Mesendoderm (in vitro differentiated cells): ENCODE measurements at regions not wholly inside any gene's neighbourhood (a gene's known extent, or its start where the extent isn't known, plus 50 kb on each side); places are given as distances from the start of the nearest gene placed in this dataset.
A peak's percentile ranks its signal among the peaks of the same experiment; 100 is the strongest.

ENCODE experiments used
- DNase-seq: peaks from one replicate; pipeline ENCODE4 v3.0.0; 2013
- H2AK5ac ChIP-seq: 2 replicates; pipeline ENCODE4 v1.6.1; 2013; ENCODE audit warnings: low read length, inconsistent platforms
- H2BK120ac ChIP-seq: 2 replicates; pipeline ENCODE4 v1.6.1; 2013; ENCODE audit warnings: low read depth, mild to moderate bottlenecking, low read length, moderate library complexity, mixed read lengths
- H2BK15ac ChIP-seq: replicated peaks from 2 replicates; pipeline ENCODE4 v1.6.1; 2013; ENCODE audit warnings: low read depth, mild to moderate bottlenecking, moderate library complexity
- H2BK5ac ChIP-seq: 2 replicates; pipeline ENCODE4 v1.6.1; 2013; ENCODE audit warnings: low read length, inconsistent platforms
- H3K18ac ChIP-seq: 2 replicates; pipeline ENCODE4 v1.6.1; 2013; ENCODE audit warnings: mild to moderate bottlenecking, low read length, mixed read lengths
- H3K23ac ChIP-seq: one replicate; pipeline ENCODE4 v1.6.1; 2013; ENCODE audit warnings: low read length
- H3K27ac ChIP-seq: 2 replicates; pipeline ENCODE4 v1.5.1; 2013; ENCODE audit warnings: low read depth, mild to moderate bottlenecking, inconsistent platforms, low read length, moderate library complexity
- H3K27me3 ChIP-seq: 2 replicates; pipeline ENCODE4 v1.6.1; 2013; ENCODE audit warnings: low read length, control low read depth, mild to moderate bottlenecking, inconsistent platforms; ENCODE audit not compliant: insufficient read depth, poor library complexity
- H3K36me3 ChIP-seq: 2 replicates; pipeline ENCODE4 v1.6.1; 2013; ENCODE audit warnings: low read length, inconsistent platforms; ENCODE audit not compliant: control insufficient read depth, insufficient read depth
- H3K4ac ChIP-seq: one replicate; pipeline ENCODE4 v1.6.1; 2013; ENCODE audit warnings: low read depth, mild to moderate bottlenecking, low read length, moderate library complexity
- H3K4me1 ChIP-seq: 2 replicates; pipeline ENCODE4 v1.6.1; 2013; ENCODE audit warnings: low read depth, low read length, inconsistent platforms; ENCODE audit not compliant: control insufficient read depth
- H3K4me2 ChIP-seq: 2 replicates; pipeline ENCODE4 v1.6.1; 2013; ENCODE audit warnings: low read length
- H3K4me3 ChIP-seq: 2 replicates; pipeline ENCODE4 v1.5.1; 2013; ENCODE audit warnings: mild to moderate bottlenecking, low read length
- H3K56ac ChIP-seq: one replicate; pipeline ENCODE4 v1.6.1; 2013; ENCODE audit warnings: low read length
- H3K79me1 ChIP-seq: 2 replicates; pipeline ENCODE4 v1.6.1; 2013; ENCODE audit warnings: low read length, inconsistent platforms
- H3K79me2 ChIP-seq: 2 replicates; pipeline ENCODE4 v1.6.1; 2013; ENCODE audit warnings: mild to moderate bottlenecking, low read length; ENCODE audit not compliant: control insufficient read depth, insufficient read depth
- H3K9ac ChIP-seq: 2 replicates; pipeline ENCODE4 v1.6.1; 2013; ENCODE audit warnings: low read length, inconsistent platforms
- H4K5ac ChIP-seq: one replicate; pipeline ENCODE4 v1.6.1; 2013; ENCODE audit warnings: low read length
- H4K8ac ChIP-seq: one replicate; pipeline ENCODE4 v1.6.1; 2013; ENCODE audit warnings: low read depth, mild to moderate bottlenecking, control low read depth, low read length, moderate library complexity
- WGBS: extraction: QIAGEN DNeasy Blood & Tissue Kit; methylation state at CpG from one replicate; pipeline ENCODE4 v1.1.7; 2013; ENCODE audit warnings: low lambda C conversion rate, missing lambda C conversion rate; ENCODE audit not compliant: insufficient coverage; ENCODE audit errors: extremely low coverage; 5-methylcytosine and 5-hydroxymethylcytosine counted together

DNA sequence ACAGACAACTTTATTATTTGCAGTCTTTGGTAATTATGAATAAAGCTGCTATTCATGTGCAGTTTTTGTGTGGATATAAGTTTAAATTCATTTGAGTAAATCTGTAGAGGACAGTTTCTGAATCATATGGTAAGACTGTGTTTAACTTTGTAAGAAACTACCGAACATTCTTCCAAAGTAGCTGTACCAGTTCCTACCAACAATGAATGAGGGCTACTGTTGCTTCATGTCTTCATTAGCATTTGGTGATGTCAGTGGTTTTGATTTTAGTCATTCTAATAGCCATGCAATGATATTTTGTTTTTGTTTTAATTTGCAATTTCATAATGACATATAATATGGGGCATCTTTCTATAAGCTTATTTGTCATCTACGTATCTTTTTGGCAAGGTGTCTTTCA, 501.3 kb upstream of the RORB start:
- Histone ChIP-seq H3K36me3 (no peaks in the 10 kb centered on the region), H4K8ac (no peak overlapping the region), H2AK5ac (no peak overlapping the region), H3K4me1 (no peaks in the 10 kb centered on the region), H3K9ac (no peak overlapping the region), H2BK15ac (no peak overlapping the region), H3K4ac (no peak overlapping the region), H3K27ac (no peak overlapping the region), H4K5ac (no peak overlapping the region), H3K4me3 (no peak overlapping the region), H3K18ac (no peak overlapping the region), H3K56ac (no peak overlapping the region), H3K79me1 (no peaks in the 10 kb centered on the region), H3K4me2 (no peak overlapping the region), H3K27me3 (no peaks in the 10 kb centered on the region), H3K23ac (no peak overlapping the region), H2BK120ac (no peak overlapping the region), H2BK5ac (no peak overlapping the region), H3K79me2 (no peaks in the 10 kb centered on the region)
- whole genome bisulfite sequencing: no CpG with 5 or more reads among the region's 2 CpGs
- no peak for DNase-seq

DNA sequence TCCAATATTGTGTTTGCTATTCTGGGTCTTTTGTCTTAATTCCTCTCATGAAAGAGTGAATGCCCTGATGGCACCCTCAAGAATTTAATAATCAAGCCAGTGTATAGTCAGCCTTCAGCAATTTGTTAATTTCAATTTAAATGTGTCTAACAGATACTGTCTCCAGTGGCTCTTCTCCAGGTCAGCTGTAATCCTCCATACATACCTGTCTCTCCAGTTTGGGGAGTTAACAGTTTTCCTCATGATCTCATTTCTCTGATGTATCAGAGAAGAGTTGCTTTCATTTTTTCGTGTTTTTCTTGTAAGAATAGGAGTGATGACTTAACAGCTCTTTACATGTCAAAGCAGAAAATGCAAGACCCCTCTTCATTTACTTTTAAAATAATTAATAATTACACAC, 500.3 kb upstream of the RORB start:
- no peak overlapping the region for H3K56ac ChIP-seq
- WGBS: no CpG with 5 or more reads among the region's 1 CpG
- no peak overlapping the region for H4K5ac ChIP-seq
- H3K36me3 ChIP-seq: no peaks in the 10 kb centered on the region
- no peaks in the 10 kb centered on the region for H3K79me2 ChIP-seq
- H4K8ac ChIP-seq: no peak overlapping the region
- no peaks in the 10 kb centered on the region for H3K79me1 ChIP-seq
- H3K23ac ChIP-seq: no peak overlapping the region
- no peak overlapping the region for H2BK120ac ChIP-seq
- DNase-seq: no peak
- H2AK5ac ChIP-seq: no peak overlapping the region
- no peak overlapping the region for H3K9ac ChIP-seq
- no peak overlapping the region for H3K4me2 ChIP-seq
- no peaks in the 10 kb centered on the region for H3K27me3 ChIP-seq
- no peak overlapping the region for H2BK5ac ChIP-seq
- H3K18ac ChIP-seq: no peak overlapping the region
- no peak overlapping the region for H2BK15ac ChIP-seq
- H3K27ac ChIP-seq: no peak overlapping the region
- H3K4me3 ChIP-seq: no peak overlapping the region
- no peak overlapping the region for H3K4ac ChIP-seq
- H3K4me1 ChIP-seq: no peaks in the 10 kb centered on the region

DNA sequence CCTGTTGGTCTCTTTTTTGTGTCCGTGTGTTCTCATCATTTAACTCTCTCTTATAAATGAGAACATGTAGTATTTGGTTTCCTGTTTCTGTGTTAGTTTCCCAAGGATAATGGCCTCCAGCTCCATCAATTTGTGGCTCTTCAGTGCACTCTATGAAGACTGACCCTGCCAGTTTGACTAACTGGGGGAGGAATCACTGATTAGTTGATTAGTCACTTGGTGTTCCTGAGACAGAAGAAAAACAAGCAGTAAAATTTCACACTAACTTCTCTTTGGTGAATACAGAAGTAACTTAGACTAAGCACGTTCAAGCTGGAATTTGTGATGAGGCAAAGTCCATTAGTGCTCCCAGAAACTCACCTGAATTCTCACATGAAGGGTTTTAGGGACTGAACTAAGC, 495.8 kb upstream of the RORB start:
- no peak overlapping the region for H3K4ac ChIP-seq
- no peak overlapping the region for H3K18ac ChIP-seq
- H3K79me1 ChIP-seq: no peaks in the 10 kb centered on the region
- no peaks in the 10 kb centered on the region for H3K79me2 ChIP-seq
- no peak overlapping the region for H2BK5ac ChIP-seq
- H3K4me1 ChIP-seq: no peaks in the 10 kb centered on the region
- H3K56ac ChIP-seq: no peak overlapping the region
- no peak overlapping the region for H3K23ac ChIP-seq
- no peak overlapping the region for H3K9ac ChIP-seq
- no peak overlapping the region for H3K4me3 ChIP-seq
- H2BK15ac ChIP-seq: no peak overlapping the region
- no peak overlapping the region for H3K4me2 ChIP-seq
- H3K36me3 ChIP-seq: no peaks in the 10 kb centered on the region
- H4K5ac ChIP-seq: no peak overlapping the region
- no peak overlapping the region for H3K27ac ChIP-seq
- no peak overlapping the region for H2BK120ac ChIP-seq
- no peak for DNase-seq
- H3K27me3 ChIP-seq: no peaks in the 10 kb centered on the region
- no CpG with 5 or more reads among the region's 2 CpGs for WGBS
- no peak overlapping the region for H4K8ac ChIP-seq
- H2AK5ac ChIP-seq: no peak overlapping the region

DNA sequence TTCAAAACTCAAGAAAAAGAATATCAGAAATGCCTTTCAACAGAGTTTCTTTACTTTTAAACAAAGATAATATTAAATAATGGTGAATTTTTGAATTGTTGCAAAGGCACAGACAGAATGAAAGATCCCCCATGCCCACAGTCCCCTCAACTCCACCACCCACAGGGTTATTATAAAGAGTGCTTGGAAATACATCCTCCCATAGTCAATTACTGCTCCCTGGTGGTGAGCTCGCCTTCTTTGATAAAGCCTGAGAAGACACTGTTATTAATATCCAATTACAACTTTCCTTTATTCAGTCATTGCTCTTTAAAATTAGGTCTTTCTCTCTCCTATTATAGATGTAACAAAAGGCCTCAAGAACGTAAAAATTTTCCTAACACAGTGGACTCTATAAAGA, 490.2 kb upstream of the RORB start:
- no peak overlapping the region for H2BK15ac ChIP-seq
- no peak overlapping the region for H3K27ac ChIP-seq
- no peak overlapping the region for H3K4me3 ChIP-seq
- H2AK5ac ChIP-seq: no peak overlapping the region
- H3K27me3 ChIP-seq: no peaks in the 10 kb centered on the region
- no peaks in the 10 kb centered on the region for H3K36me3 ChIP-seq
- H2BK5ac ChIP-seq: no peak overlapping the region
- H3K23ac ChIP-seq: no peak overlapping the region
- DNase-seq: peak; percentile 53
- no CpG with 5 or more reads among the region's 2 CpGs for WGBS
- H3K18ac ChIP-seq: no peak overlapping the region
- H4K5ac ChIP-seq: no peak overlapping the region
- no peak overlapping the region for H3K56ac ChIP-seq
- H3K4me2 ChIP-seq: no peak overlapping the region
- no peak overlapping the region for H3K4ac ChIP-seq
- no peak overlapping the region for H3K9ac ChIP-seq
- no peak overlapping the region for H4K8ac ChIP-seq
- no peaks in the 10 kb centered on the region for H3K4me1 ChIP-seq
- H3K79me1 ChIP-seq: no peaks in the 10 kb centered on the region
- H2BK120ac ChIP-seq: no peak overlapping the region
- H3K79me2 ChIP-seq: no peaks in the 10 kb centered on the region

DNA sequence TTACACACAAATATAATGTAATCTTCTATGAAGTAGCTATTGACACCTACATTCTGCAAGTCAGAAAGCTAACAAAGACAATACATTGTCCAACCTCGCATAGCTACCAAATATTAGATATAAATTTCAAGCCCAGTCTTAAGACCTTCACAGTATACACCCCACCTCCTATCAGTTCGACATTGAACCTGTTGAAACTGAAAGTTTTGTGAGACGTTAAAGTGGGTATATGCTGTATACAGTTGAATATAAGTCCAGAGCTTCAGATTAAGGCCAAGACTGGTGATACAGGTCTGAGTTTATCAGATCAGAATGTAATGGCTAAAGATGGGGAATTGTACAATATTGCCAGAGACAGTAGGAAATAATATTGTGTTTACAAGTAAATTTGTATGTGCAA, 489.3 kb upstream of the RORB start:
- Histone ChIP-seq H4K5ac (no peak overlapping the region), H3K18ac (no peak overlapping the region), H2BK5ac (no peak overlapping the region), H3K23ac (no peak overlapping the region), H3K4ac (no peak overlapping the region), H3K27ac (no peak overlapping the region), H3K56ac (no peak overlapping the region), H2BK120ac (no peak overlapping the region), H3K36me3 (no peaks in the 10 kb centered on the region), H3K4me3 (no peak overlapping the region), H2BK15ac (no peak overlapping the region), H3K9ac (no peak overlapping the region), H4K8ac (no peak overlapping the region), H3K79me1 (no peaks in the 10 kb centered on the region), H2AK5ac (no peak overlapping the region), H3K4me2 (no peak overlapping the region), H3K4me1 (no peaks in the 10 kb centered on the region), H3K27me3 (no peaks in the 10 kb centered on the region), H3K79me2 (no peaks in the 10 kb centered on the region)
- WGBS: no CpG with 5 or more reads among the region's 3 CpGs
- no peak for DNase-seq

DNA sequence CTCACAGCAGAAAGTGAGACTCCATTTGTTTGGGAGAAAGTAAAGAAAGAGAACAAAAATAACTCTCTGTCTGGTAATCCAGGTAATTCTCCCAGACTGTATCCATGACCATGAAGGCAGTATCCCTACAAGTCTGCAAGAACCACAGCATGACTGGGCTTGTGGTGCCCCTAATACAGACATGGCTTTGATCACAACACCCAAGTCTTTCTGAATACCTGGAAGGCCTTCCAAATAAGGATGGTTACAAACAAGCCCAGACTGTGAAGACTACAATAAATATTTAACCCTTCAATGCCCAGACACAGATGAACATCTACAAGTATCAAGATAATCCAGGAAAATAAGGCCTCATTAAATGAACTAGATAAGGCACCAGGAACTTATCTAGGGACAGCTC, 481.1 kb upstream of the RORB start:
- H3K79me2 ChIP-seq: no peaks in the 10 kb centered on the region
- H3K27ac ChIP-seq: no peak overlapping the region
- H2BK15ac ChIP-seq: no peak overlapping the region
- no peaks in the 10 kb centered on the region for H3K4me1 ChIP-seq
- no peaks in the 10 kb centered on the region for H3K36me3 ChIP-seq
- H3K4ac ChIP-seq: peak overlapping the region; percentile 79
- H3K4me3 ChIP-seq: no peak overlapping the region
- H3K4me2 ChIP-seq: no peak overlapping the region
- no peak overlapping the region for H2BK5ac ChIP-seq
- H3K9ac ChIP-seq: no peak overlapping the region
- no peak overlapping the region for H3K23ac ChIP-seq
- no peak overlapping the region for H4K8ac ChIP-seq
- no peak overlapping the region for H2BK120ac ChIP-seq
- H3K27me3 ChIP-seq: no peaks in the 10 kb centered on the region
- H2AK5ac ChIP-seq: no peak overlapping the region
- no peaks in the 10 kb centered on the region for H3K79me1 ChIP-seq
- DNase-seq: no peak
- no peak overlapping the region for H3K56ac ChIP-seq
- no peak overlapping the region for H3K18ac ChIP-seq
- no peak overlapping the region for H4K5ac ChIP-seq
